D721Med (cell line): ENCODE measurements at regions not wholly inside any gene's neighbourhood (a gene's known extent, or its start where the extent isn't known, plus 50 kb on each side); places are given as distances from the start of the nearest gene placed in this dataset.
"Not testable (repeated sequence)": the region's sequence is repeated elsewhere in the genome, so short reads cannot be mapped to it uniquely, and the experiment has no call there.

Experiments used
- DNase-seq: peaks from one replicate; pipeline ENCODE4 v3.0.0; 2011; ENCODE audit warnings: low spot score; ENCODE audit not compliant: insufficient read length
- FAIRE-seq: peaks from 2 replicates; lab custom pipeline; 2011; peaks lifted over from hg19 to GRCh38; lab: Jason Lieb, UNC
- CTCF ChIP-seq: IDR thresholded peaks from 2 replicates; pipeline ENCODE4 v1.5.1; 2012; ENCODE audit warnings: mild to moderate bottlenecking, control low read depth; ENCODE audit not compliant: insufficient read depth; ENCODE audit errors: missing control alignments

GRCh38 chr10:109218207-109218606, 705.1 kb downstream of the XPNPEP1 start:
- FAIRE-seq (no peak), DNase-seq (no peak)
- TF ChIP-seq CTCF = no peak

GRCh38 chr10:109215291-109216075, 707.8 kb downstream of the XPNPEP1 start:
- no peak for TF ChIP-seq CTCF
- no peak for DNase-seq
- no peak for FAIRE-seq

GRCh38 chr10:109214891-109215290, 708.4 kb downstream of the XPNPEP1 start:
- not testable (repeated sequence) for DNase-seq, FAIRE-seq

GRCh38 chr10:109207361-109207760, 716.0 kb downstream of the XPNPEP1 start:
- no peak for TF ChIP-seq CTCF
- DNase-seq = no peak
- no peak for FAIRE-seq

GRCh38 chr10:109205929-109206585, 717.3 kb downstream of the XPNPEP1 start:
- FAIRE-seq (no peak), DNase-seq (no peak)
- TF ChIP-seq CTCF = no peak

- DNase-seq = no peak
- TF ChIP-seq CTCF = no peak
- no peak for FAIRE-seq
Observed at GRCh38 chr10:109203646-109204353, 719.5 kb downstream of the XPNPEP1 start.

- FAIRE-seq (no peak), DNase-seq (no peak)
- TF ChIP-seq CTCF = no peak
Observed at GRCh38 chr10:109202111-109202510, 721.2 kb downstream of the XPNPEP1 start.
